ENCODE measurements at regions not wholly inside any gene's neighbourhood (a gene's known extent, or its start where the extent isn't known, plus 50 kb on each side); places are given as distances from the start of the nearest gene placed in this dataset.
"Not testable (repeated sequence)": the region's sequence is repeated elsewhere in the genome, so short reads cannot be mapped to it uniquely, and the experiment has no call there.

GRCh38 chr1:82371844-82372498, 571.2 kb downstream of the ADGRL2 start:
- Histone ChIP-seq H3K4me1 (ENCODE audit: control insufficient read depth in 2 of 3, insufficient read depth in 2 of 3, low read depth in 1 of 3, low read length in 3 of 3) (no peaks in the 10 kb centered on the region), H3K9me3 (ENCODE audit: control insufficient read depth in 2 of 3, insufficient read depth in 1 of 3, low read length in 3 of 3) (no peaks in the 10 kb centered on the region), H3K27me3 (ENCODE audit: control insufficient read depth, insufficient read depth, low read length) (no peaks in the 10 kb centered on the region), H3K4me3 (ENCODE audit: low read length in 3 of 3) (no peak overlapping the region), H3K36me3 (ENCODE audit: control insufficient read depth in 2 of 3, insufficient read depth in 3 of 3, low read length in 3 of 3) (no peaks in the 10 kb centered on the region), H3K9ac (ENCODE audit: low read length in 3 of 3) (no peak overlapping the region), H3K27ac (ENCODE audit: low read depth in 2 of 2, low read length in 2 of 2) (no peak overlapping the region)
- no peak for FAIRE-seq
- DNase-seq: peak in 1 of 5 donors; percentile 11
- intact Hi-C loops (cut with DNase I): no loop called here
- TF ChIP-seq CTCF (IDR thresholded peaks at IDR 0.05; ENCODE audit: borderline replicate concordance, extremely low read depth, insufficient read depth): no peak

- no peak for DNase-seq
- no peak overlapping the region for H3K27ac ChIP-seq (ENCODE audit: low read depth in 2 of 2, low read length in 2 of 2)
- intact Hi-C loops (cut with DNase I): no loop called here
- no peaks in the 10 kb centered on the region for H3K27me3 ChIP-seq (ENCODE audit: control insufficient read depth, insufficient read depth, low read length)
- H3K36me3 ChIP-seq (ENCODE audit: control insufficient read depth in 2 of 3, insufficient read depth in 3 of 3, low read length in 3 of 3): no peaks in the 10 kb centered on the region
- TF ChIP-seq CTCF (IDR thresholded peaks at IDR 0.05; ENCODE audit: borderline replicate concordance, extremely low read depth, insufficient read depth): no peak
- no peak overlapping the region for H3K9ac ChIP-seq (ENCODE audit: low read length in 3 of 3)
- FAIRE-seq: no peak
- no peak overlapping the region for H3K4me3 ChIP-seq (ENCODE audit: low read length in 3 of 3)
- no peaks in the 10 kb centered on the region for H3K4me1 ChIP-seq (ENCODE audit: control insufficient read depth in 2 of 3, insufficient read depth in 2 of 3, low read depth in 1 of 3, low read length in 3 of 3)
- H3K9me3 ChIP-seq (ENCODE audit: control insufficient read depth in 2 of 3, insufficient read depth in 1 of 3, low read length in 3 of 3): no peaks in the 10 kb centered on the region
Measured at GRCh38 chr1:82367456-82367855, 566.7 kb downstream of the ADGRL2 start.

GRCh38 chr1:82366689-82367088, 566.0 kb downstream of the ADGRL2 start:
- intact Hi-C loops (cut with DNase I): no loop called here
- H3K27ac ChIP-seq (ENCODE audit: low read depth in 2 of 2, low read length in 2 of 2): no peak overlapping the region
- no peaks in the 10 kb centered on the region for H3K9me3 ChIP-seq (ENCODE audit: control insufficient read depth in 2 of 3, insufficient read depth in 1 of 3, low read length in 3 of 3)
- TF ChIP-seq CTCF (IDR thresholded peaks at IDR 0.05; ENCODE audit: borderline replicate concordance, extremely low read depth, insufficient read depth): no peak
- H3K27me3 ChIP-seq (ENCODE audit: control insufficient read depth, insufficient read depth, low read length): no peaks in the 10 kb centered on the region
- no peak overlapping the region for H3K9ac ChIP-seq (ENCODE audit: low read length in 3 of 3)
- no peak for DNase-seq
- no peaks in the 10 kb centered on the region for H3K36me3 ChIP-seq (ENCODE audit: control insufficient read depth in 2 of 3, insufficient read depth in 3 of 3, low read length in 3 of 3)
- H3K4me1 ChIP-seq (ENCODE audit: control insufficient read depth in 2 of 3, insufficient read depth in 2 of 3, low read depth in 1 of 3, low read length in 3 of 3): no peaks in the 10 kb centered on the region
- FAIRE-seq: no peak
- no peak overlapping the region for H3K4me3 ChIP-seq (ENCODE audit: low read length in 3 of 3)

GRCh38 chr1:82359541-82359940, 558.8 kb downstream of the ADGRL2 start:
- H3K9me3 ChIP-seq (ENCODE audit: control insufficient read depth in 2 of 3, insufficient read depth in 1 of 3, low read length in 3 of 3); H3K27me3 ChIP-seq (ENCODE audit: control insufficient read depth, insufficient read depth, low read length); DNase-seq; H3K4me3 ChIP-seq (ENCODE audit: low read length in 3 of 3); H3K9ac ChIP-seq (ENCODE audit: low read length in 3 of 3); FAIRE-seq; H3K4me1 ChIP-seq (ENCODE audit: control insufficient read depth in 2 of 3, insufficient read depth in 2 of 3, low read depth in 1 of 3, low read length in 3 of 3); intact Hi-C loops (cut with DNase I); H3K27ac ChIP-seq (ENCODE audit: low read depth in 2 of 2, low read length in 2 of 2); H3K36me3 ChIP-seq (ENCODE audit: control insufficient read depth in 2 of 3, insufficient read depth in 3 of 3, low read length in 3 of 3): not testable (repeated sequence)

- intact Hi-C loops (cut with DNase I); H3K9ac ChIP-seq (ENCODE audit: low read length in 3 of 3); H3K27ac ChIP-seq (ENCODE audit: low read depth in 2 of 2, low read length in 2 of 2); DNase-seq; H3K4me3 ChIP-seq (ENCODE audit: low read length in 3 of 3); H3K36me3 ChIP-seq (ENCODE audit: control insufficient read depth in 2 of 3, insufficient read depth in 3 of 3, low read length in 3 of 3); H3K27me3 ChIP-seq (ENCODE audit: control insufficient read depth, insufficient read depth, low read length); H3K4me1 ChIP-seq (ENCODE audit: control insufficient read depth in 2 of 3, insufficient read depth in 2 of 3, low read depth in 1 of 3, low read length in 3 of 3); H3K9me3 ChIP-seq (ENCODE audit: control insufficient read depth in 2 of 3, insufficient read depth in 1 of 3, low read length in 3 of 3); FAIRE-seq: not testable (repeated sequence)
Measured at GRCh38 chr1:82358706-82359105, 558.0 kb downstream of the ADGRL2 start.

- H3K4me3 ChIP-seq (ENCODE audit: low read length in 3 of 3); intact Hi-C loops (cut with DNase I); H3K27me3 ChIP-seq (ENCODE audit: control insufficient read depth, insufficient read depth, low read length); H3K36me3 ChIP-seq (ENCODE audit: control insufficient read depth in 2 of 3, insufficient read depth in 3 of 3, low read length in 3 of 3); H3K4me1 ChIP-seq (ENCODE audit: control insufficient read depth in 2 of 3, insufficient read depth in 2 of 3, low read depth in 1 of 3, low read length in 3 of 3); FAIRE-seq; H3K9me3 ChIP-seq (ENCODE audit: control insufficient read depth in 2 of 3, insufficient read depth in 1 of 3, low read length in 3 of 3); H3K27ac ChIP-seq (ENCODE audit: low read depth in 2 of 2, low read length in 2 of 2); H3K9ac ChIP-seq (ENCODE audit: low read length in 3 of 3); DNase-seq: not testable (repeated sequence)
Measured at GRCh38 chr1:82354546-82354945, 553.8 kb downstream of the ADGRL2 start.
